HCT116 (cell line): ENCODE measurements at regions not wholly inside any gene's neighbourhood (a gene's known extent, or its start where the extent isn't known, plus 50 kb on each side); places are given as distances from the start of the nearest gene placed in this dataset.

Experiments
- CEBPB ChIP-seq: IDR thresholded peaks from 2 replicates; pipeline ENCODE4 v1.6.1; 2012; ENCODE audit warnings: low read depth
- CTCF ChIP-seq, 3 experiments: fragments of 200-600 bp in 1 of 3; sonication (generic) in 1 of 3; IDR thresholded peaks in 2 of 3; conservative IDR thresholded peaks in 1 of 3; 2 replicates each; pipeline ENCODE4 v1.5.1; 2012 to 2017; ENCODE audit warnings: low read depth in 2 of 3, low read length in 2 of 3, antibody characterized with exemption in 1 of 3, borderline replicate concordance in 1 of 3, control low read depth in 1 of 3, mild to moderate bottlenecking in 1 of 3, mixed read lengths in 1 of 3, mixed run types in 1 of 3, moderate library complexity in 1 of 3; ENCODE audit not compliant: insufficient read depth in 1 of 3
- EZH2phosphoT487 ChIP-seq: fragments of 200-600 bp; IDR thresholded peaks from 2 replicates; pipeline ENCODE4 v1.6.1; 2018; ENCODE audit warnings: antibody characterized with exemption, borderline replicate concordance
- MAX ChIP-seq: IDR thresholded peaks from 2 replicates; pipeline ENCODE4 v1.6.1; 2012
- POLR2A ChIP-seq: IDR thresholded peaks from 2 replicates; pipeline ENCODE4 v1.7.0; 2011; ENCODE audit warnings: borderline replicate concordance; ENCODE audit not compliant: insufficient read depth, insufficient read length; ENCODE audit errors: extremely low read depth
- TCF7L2 ChIP-seq: IDR thresholded peaks from 2 replicates; pipeline ENCODE4 v1.7.0; 2011; ENCODE audit warnings: borderline replicate concordance, inconsistent platforms; ENCODE audit not compliant: insufficient read depth, insufficient read length; ENCODE audit errors: extremely low read depth
- ZBTB33 ChIP-seq: IDR thresholded peaks from 2 replicates; pipeline ENCODE4 v1.6.1; 2011; ENCODE audit warnings: mild to moderate bottlenecking, low read length, moderate library complexity; ENCODE audit not compliant: insufficient replicate concordance; ENCODE audit errors: extremely low read depth
- ZFX ChIP-seq: fragments of 450-650 bp; IDR thresholded peaks from 2 replicates; pipeline ENCODE4 v1.6.1; 2017

DNA sequence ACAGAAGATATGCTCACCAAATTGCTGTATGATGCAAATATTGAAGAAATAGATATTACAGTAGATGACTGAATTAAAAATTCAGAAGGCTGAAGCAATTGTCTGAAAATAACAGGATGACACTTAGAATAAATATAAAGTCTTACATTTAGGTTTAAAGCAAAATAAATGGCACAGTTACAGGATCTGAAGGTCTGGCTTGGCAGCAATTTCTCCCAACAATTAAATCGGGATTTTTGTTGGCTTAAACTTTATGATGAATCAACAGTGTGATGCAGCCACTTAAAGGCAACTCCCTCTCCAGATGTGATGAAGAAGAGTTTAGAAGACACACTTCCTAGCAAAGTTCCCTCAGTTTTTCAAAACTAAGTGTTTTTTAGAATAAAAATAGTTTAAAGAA lies 80.5 kb downstream of the NREP start:
- TF ChIP-seq POLR2A = no peak
- no peak for TF ChIP-seq ZBTB33
- no peak for TF ChIP-seq CTCF (IDR thresholded peaks at IDR 0.05 in 2 of 3, conservative IDR thresholded peaks at IDR 0.05 in 1 of 3; ENCODE audit: borderline replicate concordance in 1 of 3, insufficient read depth in 1 of 3, low read depth in 2 of 3, low read length in 2 of 3)
- TF ChIP-seq EZH2phosphoT487 = no peak
- TF ChIP-seq TCF7L2 = no peak
- TF ChIP-seq MAX = no peak
- no peak for TF ChIP-seq CEBPB
- TF ChIP-seq ZFX = no peak
